ENCODE measurements at regions not wholly inside any gene's neighbourhood (a gene's known extent, or its start where the extent isn't known, plus 50 kb on each side); places are given as distances from the start of the nearest gene placed in this dataset.
"Not testable (repeated sequence)": the region's sequence is repeated elsewhere in the genome, so short reads cannot be mapped to it uniquely, and the experiment has no call there.

GRCh38 chr9:108774088-108774487 lies 81.7 kb downstream of the ACTL7B start:
- TF ChIP-seq POLR2AphosphoS5, CTCF (IDR thresholded peaks at IDR 0.05): not testable (repeated sequence)
